HG03439 (cell line): ENCODE measurements at regions not wholly inside any gene's neighbourhood (a gene's known extent, or its start where the extent isn't known, plus 50 kb on each side); places are given as distances from the start of the nearest gene placed in this dataset.
"Not testable (repeated sequence)": the region's sequence is repeated elsewhere in the genome, so short reads cannot be mapped to it uniquely, and the experiment has no call there.

Experiments used
- ATAC-seq: cut with Tn5 transposase; IDR thresholded peaks from one replicate; pipeline ENCODE4 v1.9.1; 2021; ENCODE audit warnings: mild to moderate bottlenecking, moderate library complexity; ENCODE audit not compliant: unreplicated experiment

- ATAC-seq = not testable (repeated sequence)
Observed at GRCh38 chr3:168660879-168661657, 565.3 kb upstream of the GOLIM4 start.

- no peak for ATAC-seq
Observed at GRCh38 chr3:168659015-168659414, 563.3 kb upstream of the GOLIM4 start.

GRCh38 chr3:168655611-168656010 is 559.9 kb upstream of the GOLIM4 start:
- no peak for ATAC-seq

GRCh38 chr3:168654700-168655099 is 559.0 kb upstream of the GOLIM4 start:
- no peak for ATAC-seq

GRCh38 chr3:168653255-168653654 is 557.5 kb upstream of the GOLIM4 start:
- no peak for ATAC-seq

GRCh38 chr3:168648321-168648720 is 552.6 kb upstream of the GOLIM4 start:
- ATAC-seq = no peak

GRCh38 chr3:168647582-168647981 is 551.9 kb upstream of the GOLIM4 start:
- no peak for ATAC-seq

- no peak for ATAC-seq
Observed at GRCh38 chr3:168645180-168645579, 549.5 kb upstream of the GOLIM4 start.

GRCh38 chr3:168628549-168628948 is 532.8 kb upstream of the GOLIM4 start:
- ATAC-seq = no peak

GRCh38 chr3:168625477-168625876 is 529.8 kb upstream of the GOLIM4 start:
- no peak for ATAC-seq

- ATAC-seq = no peak
Observed at GRCh38 chr3:168624892-168625448, 529.2 kb upstream of the GOLIM4 start.

- ATAC-seq = no peak
Observed at GRCh38 chr3:168624195-168624594, 528.5 kb upstream of the GOLIM4 start.

- no peak for ATAC-seq
Observed at GRCh38 chr3:168622795-168623194, 527.1 kb upstream of the GOLIM4 start.

GRCh38 chr3:168620854-168621253 is 525.1 kb upstream of the GOLIM4 start:
- no peak for ATAC-seq

- no peak for ATAC-seq
Observed at GRCh38 chr3:168618827-168619470, 523.2 kb upstream of the GOLIM4 start.

GRCh38 chr3:168617658-168618057 is 521.9 kb upstream of the GOLIM4 start:
- no peak for ATAC-seq

GRCh38 chr3:168616915-168617314 is 521.2 kb upstream of the GOLIM4 start:
- no peak for ATAC-seq

- ATAC-seq = no peak
Observed at GRCh38 chr3:168615493-168616020, 519.8 kb upstream of the GOLIM4 start.

GRCh38 chr3:168613151-168613550 is 517.4 kb upstream of the GOLIM4 start:
- ATAC-seq = no peak

GRCh38 chr3:168612671-168613070 is 516.9 kb upstream of the GOLIM4 start:
- ATAC-seq = no peak

GRCh38 chr3:168611826-168612225 is 516.1 kb upstream of the GOLIM4 start:
- ATAC-seq = no peak

GRCh38 chr3:168608926-168609325 is 513.2 kb upstream of the GOLIM4 start:
- ATAC-seq = no peak
